Stomach smooth muscle (tissue), 2 donors: ENCODE measurements at regions not wholly inside any gene's neighbourhood (a gene's known extent, or its start where the extent isn't known, plus 50 kb on each side); places are given as distances from the start of the nearest gene placed in this dataset.

Source experiments
- H3K27ac ChIP-seq: one replicate; pipeline ENCODE4 v1.7.0; 2013; ENCODE audit warnings: mild to moderate bottlenecking, low read length, inconsistent platforms
- H3K27me3 ChIP-seq, 2 donors: one replicate each; pipeline ENCODE4 v1.7.0; 2013; ENCODE audit warnings: low read length in 2 of 2; ENCODE audit not compliant: insufficient read depth in 2 of 2, control insufficient read depth in 1 of 2
- H3K36me3 ChIP-seq, 2 donors: one replicate each; pipeline ENCODE4 v1.7.0; 2013; ENCODE audit warnings: low read length in 2 of 2; ENCODE audit not compliant: control insufficient read depth in 2 of 2, insufficient read depth in 2 of 2
- H3K4me1 ChIP-seq: one replicate; pipeline ENCODE4 v1.7.0; 2013; ENCODE audit warnings: low read length; ENCODE audit not compliant: control insufficient read depth, insufficient read depth
- H3K4me3 ChIP-seq, 2 donors: one replicate each; pipeline ENCODE4 v1.7.0; 2013; ENCODE audit warnings: low read length in 2 of 2
- H3K9ac ChIP-seq, 2 donors: one replicate each; pipeline ENCODE4 v1.7.0; 2013; ENCODE audit warnings: low read length in 2 of 2, mild to moderate bottlenecking in 1 of 2
- H3K9me3 ChIP-seq, 2 donors: one replicate each; pipeline ENCODE4 v1.7.0; 2013; ENCODE audit warnings: low read length in 2 of 2; ENCODE audit not compliant: control insufficient read depth in 2 of 2
- donor health status: healthy.
- donor health status: Pancreatic carcinoma.

GRCh38 chr16:87006021-87006420, 311.2 kb downstream of the C16orf95 start:
- no peaks in the 10 kb centered on the region for H3K27me3 ChIP-seq
- no peak overlapping the region for H3K27ac ChIP-seq
- H3K9ac ChIP-seq: no peak overlapping the region
- no peaks in the 10 kb centered on the region for H3K36me3 ChIP-seq
- peaks cover 0 to 8% of the 10 kb centered on the region in 2 donors for H3K9me3 ChIP-seq
- H3K4me3 ChIP-seq: no peak overlapping the region
- H3K4me1 ChIP-seq: no peaks in the 10 kb centered on the region

GRCh38 chr16:87006789-87007745, 310.1 kb downstream of the C16orf95 start:
- Histone ChIP-seq H3K27me3 (no peaks in the 10 kb centered on the region), H3K9ac (no peak overlapping the region), H3K27ac (no peak overlapping the region), H3K9me3 (peaks cover 0 to 8% of the 10 kb centered on the region in 2 donors), H3K4me1 (no peaks in the 10 kb centered on the region), H3K36me3 (no peaks in the 10 kb centered on the region), H3K4me3 (no peak overlapping the region)

- Histone ChIP-seq H3K9me3 (peaks cover 0 to 8% of the 10 kb centered on the region in 2 donors), H3K36me3 (no peaks in the 10 kb centered on the region), H3K27ac (no peak overlapping the region), H3K27me3 (no peaks in the 10 kb centered on the region), H3K4me3 (no peak overlapping the region), H3K4me1 (peaks cover under 1% of the 10 kb centered on the region), H3K9ac (no peak overlapping the region)
These were observed 309.3 kb downstream of the C16orf95 start for GRCh38 chr16:87007907-87008306.

GRCh38 chr16:87008664-87009063, 308.5 kb downstream of the C16orf95 start:
- Histone ChIP-seq H3K27ac (no peak overlapping the region), H3K4me3 (no peak overlapping the region), H3K4me1 (peaks cover 3% of the 10 kb centered on the region), H3K9me3 (peaks cover 0 to 8% of the 10 kb centered on the region in 2 donors), H3K27me3 (no peaks in the 10 kb centered on the region), H3K9ac (no peak overlapping the region), H3K36me3 (no peaks in the 10 kb centered on the region)

- Histone ChIP-seq H3K27ac (no peak overlapping the region), H3K4me3 (no peak overlapping the region), H3K9me3 (peaks cover 0 to 6% of the 10 kb centered on the region in 2 donors), H3K4me1 (peaks cover 3% of the 10 kb centered on the region), H3K36me3 (no peaks in the 10 kb centered on the region), H3K27me3 (peaks cover 2 to 5% of the 10 kb centered on the region in 2 donors), H3K9ac (no peak overlapping the region)
These were observed 303.9 kb downstream of the C16orf95 start for GRCh38 chr16:87012954-87013938.

- Histone ChIP-seq H3K9ac (no peak overlapping the region), H3K9me3 (no peaks in the 10 kb centered on the region), H3K4me1 (peaks cover 3% of the 10 kb centered on the region), H3K4me3 (no peak overlapping the region), H3K27ac (no peak overlapping the region), H3K27me3 (peaks cover 3 to 7% of the 10 kb centered on the region in 2 donors), H3K36me3 (no peaks in the 10 kb centered on the region)
These were observed 303.1 kb downstream of the C16orf95 start for GRCh38 chr16:87014112-87014511.

- no peaks in the 10 kb centered on the region for H3K9me3 ChIP-seq
- peaks cover 3% of the 10 kb centered on the region for H3K4me1 ChIP-seq
- H3K27me3 ChIP-seq: peaks cover 4 to 7% of the 10 kb centered on the region in 2 donors
- H3K9ac ChIP-seq: no peak overlapping the region
- H3K27ac ChIP-seq: no peak overlapping the region
- no peaks in the 10 kb centered on the region for H3K36me3 ChIP-seq
- no peak overlapping the region for H3K4me3 ChIP-seq
These were observed 302.2 kb downstream of the C16orf95 start for GRCh38 chr16:87015021-87015420.

GRCh38 chr16:87016046-87017035, 300.9 kb downstream of the C16orf95 start:
- no peak overlapping the region for H3K9ac ChIP-seq
- no peaks in the 10 kb centered on the region for H3K36me3 ChIP-seq
- no peaks in the 10 kb centered on the region for H3K9me3 ChIP-seq
- H3K4me3 ChIP-seq: no peak overlapping the region
- peaks cover 9 to 13% of the 10 kb centered on the region in 2 donors for H3K27me3 ChIP-seq
- H3K4me1 ChIP-seq: peaks cover 3% of the 10 kb centered on the region
- H3K27ac ChIP-seq: no peak overlapping the region

- Histone ChIP-seq H3K9me3 (no peaks in the 10 kb centered on the region), H3K9ac (no peak overlapping the region), H3K27ac (no peak overlapping the region), H3K27me3 (peaks cover 9 to 13% of the 10 kb centered on the region in 2 donors), H3K36me3 (no peaks in the 10 kb centered on the region), H3K4me3 (no peak overlapping the region), H3K4me1 (peaks cover 3% of the 10 kb centered on the region)
These were observed 299.7 kb downstream of the C16orf95 start for GRCh38 chr16:87017371-87018012.
